HCT116 (cell line): ENCODE measurements at regions not wholly inside any gene's neighbourhood (a gene's known extent, or its start where the extent isn't known, plus 50 kb on each side); places are given as distances from the start of the nearest gene placed in this dataset.

Source experiments
- ATAC-seq: fragments of 200-7000 bp; cut with Tn5 transposase; 2 replicates; pipeline ENCODE4 v1.9.1; 2020; ENCODE audit warnings: mild to moderate bottlenecking, moderate library complexity
- BruUV-seq: library from RNA; stranded (reverse); fragments of 400-500 nt; replicated peaks from 2 replicates; lab custom pipeline; 2021; lab: Mats Ljungman, UMichigan
- CTCF ChIA-PET: fragments of 300-600 bp; sonication (Branson Sonifier 250); formaldehyde crosslinking; loops from one replicate; lab custom pipeline; 2021; ENCODE audit warnings: antibody characterized with exemption; lab: Charles Lee
- POLR2A ChIA-PET: fragments of 300-600, 350-600 bp; sonication (Branson Sonifier 250); formaldehyde crosslinking; loops from one replicate; lab custom pipeline; 2021; ENCODE audit warnings: antibody characterized with exemption; lab: Charles Lee
- RAD21 ChIA-PET, 2 experiments: fragments of 300-600 bp; sonication (Branson Sonifier 250); formaldehyde crosslinking; loops; one replicate each; lab custom pipeline; 2023; ENCODE audit warnings: low total read pairs in 2 of 2; ENCODE audit not compliant: uncharacterized antibody in 2 of 2, unreplicated experiment in 2 of 2, low non-redundant PET in 1 of 2; lab: Charles Lee
- DNase-seq: peaks from one replicate; pipeline ENCODE4 v3.0.0-alpha.2; 2010; ENCODE audit warnings: low read depth, low spot score
- H2AFZ ChIP-seq: fragments of 200-600 bp; shearing (Covaris generic), sonication (generic); 2 replicates; pipeline ENCODE4 v1.6.1; 2017; ENCODE audit warnings: low read depth, mixed run types, mixed read lengths, antibody characterized with exemption, low read length; ENCODE audit not compliant: poor library complexity, severe bottlenecking
- H3K27ac ChIP-seq: 2 replicates; pipeline ENCODE4 v1.5.1; 2012; ENCODE audit warnings: low read depth, low read length
- H3K27me3 ChIP-seq: fragments of 200-600 bp; sonication (generic); 2 replicates; pipeline ENCODE4 v1.6.1; 2016; ENCODE audit warnings: mixed run types, low read length, mixed read lengths; ENCODE audit not compliant: insufficient read depth
- H3K36me3 ChIP-seq, 2 experiments: fragments of 200-500 bp in 1 of 2; fragments of 200-600 bp in 1 of 2; sonication (Bioruptor generic) in 1 of 2; sonication (generic) in 1 of 2; 2 replicates each; pipeline versions ENCODE4 v1.5.1 to v1.6.1; 2014 to 2016; ENCODE audit warnings: low read length in 2 of 2, inconsistent platforms in 1 of 2, mixed read lengths in 1 of 2, mixed run types in 1 of 2; ENCODE audit not compliant: insufficient read depth in 2 of 2, control insufficient read depth in 1 of 2
- H3K4me1 ChIP-seq, 2 experiments: fragments of 200-600 bp in 1 of 2; sonication (generic) in 1 of 2; 2 replicates each; pipeline versions ENCODE4 v1.5.1 to v1.6.1; 2012 to 2017; ENCODE audit warnings: low read length in 2 of 2, inconsistent platforms in 1 of 2, mild to moderate bottlenecking in 1 of 2, mixed read lengths in 1 of 2, mixed run types in 1 of 2, moderate library complexity in 1 of 2; ENCODE audit not compliant: insufficient read depth in 2 of 2, control insufficient read depth in 1 of 2
- H3K4me2 ChIP-seq: fragments of 200-600 bp; sonication (generic); 2 replicates; pipeline ENCODE4 v1.6.1; 2017; ENCODE audit warnings: mixed run types, low read length, mixed read lengths
- H3K4me3 ChIP-seq, 2 experiments: fragments of 200-600 bp in 1 of 2; sonication (generic) in 1 of 2; replicated peaks in 1 of 2; 2 replicates each; pipeline ENCODE4 v1.5.1; 2011 to 2016; ENCODE audit warnings: low read length in 2 of 2, control low read depth in 1 of 2, low read depth in 1 of 2, mild to moderate bottlenecking in 1 of 2, mixed read lengths in 1 of 2, mixed run types in 1 of 2
- H3K79me2 ChIP-seq: fragments of 200-600 bp; sonication (generic); 2 replicates; pipeline ENCODE4 v1.6.1; 2017; ENCODE audit warnings: mild to moderate bottlenecking, mixed run types, low read length, moderate library complexity, mixed read lengths; ENCODE audit not compliant: insufficient read depth
- H3K9ac ChIP-seq: fragments of 200-600 bp; sonication (generic); 2 replicates; pipeline ENCODE4 v1.6.1; 2016; ENCODE audit warnings: low read length, mixed read lengths
- H3K9me2 ChIP-seq: fragments of 200-600 bp; sonication (generic), shearing (Covaris generic); 2 replicates; pipeline ENCODE4 v1.6.1; 2017; ENCODE audit warnings: mixed run types, mild to moderate bottlenecking, moderate library complexity; ENCODE audit not compliant: insufficient read depth
- H3K9me3 ChIP-seq, 2 experiments: fragments of 200-500 bp in 1 of 2; fragments of 200-600 bp in 1 of 2; sonication (Bioruptor generic) in 1 of 2; sonication (generic) in 1 of 2; 2 replicates each; pipeline ENCODE4 v1.6.1; 2014 to 2017; ENCODE audit warnings: low read length in 2 of 2, mixed read lengths in 2 of 2, inconsistent platforms in 1 of 2, low read depth in 1 of 2, mild to moderate bottlenecking in 1 of 2, mixed run types in 1 of 2, moderate library complexity in 1 of 2; ENCODE audit not compliant: control insufficient read depth in 1 of 2, insufficient read depth in 1 of 2
- H4K20me1 ChIP-seq: fragments of 200-600 bp; sonication (generic), shearing (Covaris generic); 2 replicates; pipeline ENCODE4 v1.6.1; 2017; ENCODE audit warnings: mixed run types, mild to moderate bottlenecking, moderate library complexity; ENCODE audit not compliant: insufficient read depth
- CBX3 ChIP-seq: IDR thresholded peaks from 2 replicates; pipeline ENCODE4 v1.6.1; 2012; ENCODE audit warnings: low read depth
- CEBPB ChIP-seq: IDR thresholded peaks from 2 replicates; pipeline ENCODE4 v1.6.1; 2012; ENCODE audit warnings: low read depth
- CTCF ChIP-seq, 3 experiments: fragments of 200-600 bp in 1 of 3; sonication (generic) in 1 of 3; IDR thresholded peaks in 2 of 3; conservative IDR thresholded peaks in 1 of 3; 2 replicates each; pipeline ENCODE4 v1.5.1; 2012 to 2017; ENCODE audit warnings: low read depth in 2 of 3, low read length in 2 of 3, antibody characterized with exemption in 1 of 3, borderline replicate concordance in 1 of 3, control low read depth in 1 of 3, mild to moderate bottlenecking in 1 of 3, mixed read lengths in 1 of 3, mixed run types in 1 of 3, moderate library complexity in 1 of 3; ENCODE audit not compliant: insufficient read depth in 1 of 3
- EGR1 ChIP-seq: IDR thresholded peaks from 2 replicates; pipeline ENCODE4 v1.6.1; 2012; ENCODE audit warnings: low read depth
- ELF1 ChIP-seq: IDR thresholded peaks from 2 replicates; pipeline ENCODE4 v1.6.1; 2012; ENCODE audit warnings: low read depth, borderline replicate concordance
- EZH2 ChIP-seq: fragments of 200-600 bp; sonication (generic); IDR thresholded peaks from 2 replicates; pipeline ENCODE4 v1.6.1; 2017; ENCODE audit warnings: antibody characterized with exemption, mixed run types
- EZH2phosphoT487 ChIP-seq: fragments of 200-600 bp; IDR thresholded peaks from 2 replicates; pipeline ENCODE4 v1.6.1; 2018; ENCODE audit warnings: antibody characterized with exemption, borderline replicate concordance
- FOSL1 ChIP-seq: IDR thresholded peaks from 2 replicates; pipeline ENCODE4 v1.6.1; 2012; ENCODE audit warnings: low read depth
- JUND ChIP-seq: IDR thresholded peaks from 2 replicates; pipeline ENCODE4 v1.6.1; 2012
- MAX ChIP-seq: IDR thresholded peaks from 2 replicates; pipeline ENCODE4 v1.6.1; 2012
- POLR2A ChIP-seq: IDR thresholded peaks from 2 replicates; pipeline ENCODE4 v1.7.0; 2011; ENCODE audit warnings: borderline replicate concordance; ENCODE audit not compliant: insufficient read depth, insufficient read length; ENCODE audit errors: extremely low read depth
- POLR2AphosphoS5 ChIP-seq: IDR thresholded peaks from 2 replicates; pipeline ENCODE4 v1.6.1; 2011; ENCODE audit warnings: mild to moderate bottlenecking, low read depth, low read length, moderate library complexity
- RAD21 ChIP-seq: IDR thresholded peaks from 2 replicates; pipeline ENCODE4 v1.6.1; 2012; ENCODE audit warnings: low read depth, mild to moderate bottlenecking
- REST ChIP-seq: IDR thresholded peaks from 2 replicates; pipeline ENCODE4 v1.6.1; 2012; ENCODE audit warnings: low read depth
- SP1 ChIP-seq: IDR thresholded peaks from 2 replicates; pipeline ENCODE4 v1.6.1; 2012; ENCODE audit warnings: low read depth
- SRF ChIP-seq: IDR thresholded peaks from 2 replicates; pipeline ENCODE4 v1.6.1; 2012; ENCODE audit warnings: low read depth
- ZNF274 ChIP-seq: fragments of 200-500 bp; sonication (Bioruptor generic); IDR thresholded peaks from 2 replicates; pipeline ENCODE4 v1.6.1; 2014; ENCODE audit warnings: mild to moderate bottlenecking, low read depth, low read length, inconsistent platforms
- intact Hi-C: fragments of 100-400 bp; cut with micrococcal nuclease; formaldehyde crosslinking; loops from 2 replicates; pipeline ENCODE4 v1.10.0; 2022

GRCh38 chr2:139409212-139409611 is 629.0 kb upstream of the NXPH2 start:
- Histone ChIP-seq H3K27ac (no peak overlapping the region), H3K9me2 (no peaks in the 10 kb centered on the region), H2AFZ (no peak overlapping the region), H3K4me1 (no peaks in the 10 kb centered on the region), H3K9me3 (no peaks in the 10 kb centered on the region), H3K27me3 (no peaks in the 10 kb centered on the region), H3K4me2 (no peak overlapping the region), H4K20me1 (no peaks in the 10 kb centered on the region), H3K4me3 (no peak overlapping the region), H3K79me2 (no peaks in the 10 kb centered on the region), H3K36me3 (no peaks in the 10 kb centered on the region), H3K9ac (no peak overlapping the region)
- no peak for DNase-seq
- intact Hi-C loops, result no loop called here
- ChIA-PET RAD21 (no interaction called here), CTCF (no interaction called here), POLR2A (no interaction called here)
- BruUV-seq, result no TSS peak
- TF ChIP-seq FOSL1 (no peak), MAX (no peak), SP1 (no peak), ELF1 (no peak), EZH2phosphoT487 (no peak), JUND (no peak), EZH2 (no peak), RAD21 (no peak), CTCF (IDR thresholded peaks at IDR 0.05 in 2 of 3, conservative IDR thresholded peaks at IDR 0.05 in 1 of 3; ENCODE audit: borderline replicate concordance in 1 of 3, insufficient read depth in 1 of 3, low read depth in 2 of 3, low read length in 2 of 3) (no peak), POLR2A (no peak), EGR1 (no peak), POLR2AphosphoS5 (no peak), REST (no peak), SRF (no peak), CBX3 (no peak), CEBPB (no peak), ZNF274 (no peak)
- ATAC-seq, result no peak
